ENCODE measurements at regions not wholly inside any gene's neighbourhood (a gene's known extent, or its start where the extent isn't known, plus 50 kb on each side); places are given as distances from the start of the nearest gene placed in this dataset.

DNA sequence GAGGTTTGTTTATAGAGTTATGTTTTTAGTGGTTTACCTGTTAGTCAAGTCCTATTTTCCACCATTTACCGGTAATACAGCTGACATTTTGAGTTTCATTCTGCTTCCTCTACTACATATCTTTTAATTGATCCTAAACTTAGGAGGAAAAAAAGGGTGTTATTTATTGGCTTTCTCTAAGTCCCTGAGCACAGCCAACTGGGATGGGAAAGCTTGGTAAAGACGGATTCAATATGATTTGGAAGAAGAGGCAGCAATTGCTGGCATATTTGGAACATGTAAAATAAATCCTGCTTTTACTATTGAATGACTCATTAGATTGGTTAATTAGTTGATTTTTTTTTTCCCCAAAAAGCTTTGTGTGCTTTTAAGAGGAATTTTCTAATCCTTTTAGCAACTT is 475.7 kb downstream of the PRKD1 start:
- ATAC-seq: no peak
- peaks cover 51% of the 10 kb centered on the region for H3K27me3 Mint-ChIP-seq (ENCODE audit: low read depth)
- ChIA-PET POLR2A (no interaction called here), CTCF (no interaction called here)
- DNase-seq (ENCODE audit: low spot score): no peak
- H3K4me3 Mint-ChIP-seq: no peak overlapping the region
- TF ChIP-seq, protein P1, sequence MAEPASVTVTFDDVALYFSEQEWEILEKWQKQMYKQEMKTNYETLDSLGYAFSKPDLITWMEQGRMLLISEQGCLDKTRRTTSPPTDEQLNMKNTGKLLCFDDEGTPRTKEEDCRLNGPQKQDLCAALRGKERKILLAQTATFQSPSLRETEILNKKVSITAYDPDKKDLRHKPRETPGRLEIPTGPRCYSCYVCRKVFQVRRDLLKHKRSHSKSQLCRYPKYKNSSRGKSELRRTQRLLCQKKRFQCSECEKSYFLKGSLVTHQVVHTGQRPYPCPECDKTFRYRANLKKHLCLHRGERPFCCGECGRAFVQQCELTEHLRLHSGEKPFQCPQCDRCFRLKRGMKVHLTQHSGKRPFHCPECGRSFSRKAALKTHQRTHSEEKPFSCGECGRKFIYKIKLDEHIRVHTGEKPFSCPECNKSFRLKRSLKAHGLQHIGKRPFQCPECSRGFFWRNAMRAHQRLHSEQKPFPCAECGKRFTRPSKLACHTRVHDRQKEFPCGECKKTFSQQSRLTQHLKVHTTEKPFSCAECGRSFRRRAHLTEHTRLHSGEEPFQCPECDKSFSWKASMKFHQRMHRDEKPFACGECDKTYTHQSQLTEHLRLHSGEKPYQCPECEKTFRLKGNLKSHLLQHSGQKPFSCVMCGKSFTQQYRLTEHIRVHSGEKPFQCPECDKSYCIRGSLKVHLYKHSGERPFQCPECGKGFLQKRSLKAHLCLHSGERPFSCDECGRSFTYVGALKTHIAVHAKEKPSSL (CRISPR knock-in tag; conservative IDR thresholded peaks at IDR 0.05): no peak
- no peak for TF ChIP-seq CREB1 (CRISPR knock-in tag; IDR thresholded peaks at IDR 0.05)
- TF ChIP-seq, protein P2, sequence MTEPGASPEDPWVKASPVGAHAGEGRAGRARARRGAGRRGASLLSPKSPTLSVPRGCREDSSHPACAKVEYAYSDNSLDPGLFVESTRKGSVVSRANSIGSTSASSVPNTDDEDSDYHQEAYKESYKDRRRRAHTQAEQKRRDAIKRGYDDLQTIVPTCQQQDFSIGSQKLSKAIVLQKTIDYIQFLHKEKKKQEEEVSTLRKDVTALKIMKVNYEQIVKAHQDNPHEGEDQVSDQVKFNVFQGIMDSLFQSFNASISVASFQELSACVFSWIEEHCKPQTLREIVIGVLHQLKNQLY (CRISPR knock-in tag; IDR thresholded peaks at IDR 0.05): no peak
- TF ChIP-seq, protein P3, sequence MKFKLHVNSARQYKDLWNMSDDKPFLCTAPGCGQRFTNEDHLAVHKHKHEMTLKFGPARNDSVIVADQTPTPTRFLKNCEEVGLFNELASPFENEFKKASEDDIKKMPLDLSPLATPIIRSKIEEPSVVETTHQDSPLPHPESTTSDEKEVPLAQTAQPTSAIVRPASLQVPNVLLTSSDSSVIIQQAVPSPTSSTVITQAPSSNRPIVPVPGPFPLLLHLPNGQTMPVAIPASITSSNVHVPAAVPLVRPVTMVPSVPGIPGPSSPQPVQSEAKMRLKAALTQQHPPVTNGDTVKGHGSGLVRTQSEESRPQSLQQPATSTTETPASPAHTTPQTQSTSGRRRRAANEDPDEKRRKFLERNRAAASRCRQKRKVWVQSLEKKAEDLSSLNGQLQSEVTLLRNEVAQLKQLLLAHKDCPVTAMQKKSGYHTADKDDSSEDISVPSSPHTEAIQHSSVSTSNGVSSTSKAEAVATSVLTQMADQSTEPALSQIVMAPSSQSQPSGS (CRISPR knock-in tag; IDR thresholded peaks at IDR 0.05; ENCODE audit: borderline replicate concordance, low read depth): no peak
- TF ChIP-seq, protein P4, sequence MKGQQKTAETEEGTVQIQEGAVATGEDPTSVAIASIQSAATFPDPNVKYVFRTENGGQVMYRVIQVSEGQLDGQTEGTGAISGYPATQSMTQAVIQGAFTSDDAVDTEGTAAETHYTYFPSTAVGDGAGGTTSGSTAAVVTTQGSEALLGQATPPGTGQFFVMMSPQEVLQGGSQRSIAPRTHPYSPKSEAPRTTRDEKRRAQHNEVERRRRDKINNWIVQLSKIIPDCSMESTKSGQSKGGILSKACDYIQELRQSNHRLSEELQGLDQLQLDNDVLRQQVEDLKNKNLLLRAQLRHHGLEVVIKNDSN (CRISPR knock-in tag; IDR thresholded peaks at IDR 0.05): no peak
- TF ChIP-seq, protein P5, sequence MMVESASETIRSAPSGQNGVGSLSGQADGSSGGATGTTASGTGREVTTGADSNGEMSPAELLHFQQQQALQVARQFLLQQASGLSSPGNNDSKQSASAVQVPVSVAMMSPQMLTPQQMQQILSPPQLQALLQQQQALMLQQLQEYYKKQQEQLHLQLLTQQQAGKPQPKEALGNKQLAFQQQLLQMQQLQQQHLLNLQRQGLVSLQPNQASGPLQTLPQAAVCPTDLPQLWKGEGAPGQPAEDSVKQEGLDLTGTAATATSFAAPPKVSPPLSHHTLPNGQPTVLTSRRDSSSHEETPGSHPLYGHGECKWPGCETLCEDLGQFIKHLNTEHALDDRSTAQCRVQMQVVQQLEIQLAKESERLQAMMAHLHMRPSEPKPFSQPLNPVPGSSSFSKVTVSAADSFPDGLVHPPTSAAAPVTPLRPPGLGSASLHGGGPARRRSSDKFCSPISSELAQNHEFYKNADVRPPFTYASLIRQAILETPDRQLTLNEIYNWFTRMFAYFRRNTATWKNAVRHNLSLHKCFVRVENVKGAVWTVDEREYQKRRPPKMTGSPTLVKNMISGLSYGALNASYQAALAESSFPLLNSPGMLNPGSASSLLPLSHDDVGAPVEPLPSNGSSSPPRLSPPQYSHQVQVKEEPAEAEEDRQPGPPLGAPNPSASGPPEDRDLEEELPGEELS (CRISPR knock-in tag; IDR thresholded peaks at IDR 0.05): no peak
- TF ChIP-seq, protein P6, sequence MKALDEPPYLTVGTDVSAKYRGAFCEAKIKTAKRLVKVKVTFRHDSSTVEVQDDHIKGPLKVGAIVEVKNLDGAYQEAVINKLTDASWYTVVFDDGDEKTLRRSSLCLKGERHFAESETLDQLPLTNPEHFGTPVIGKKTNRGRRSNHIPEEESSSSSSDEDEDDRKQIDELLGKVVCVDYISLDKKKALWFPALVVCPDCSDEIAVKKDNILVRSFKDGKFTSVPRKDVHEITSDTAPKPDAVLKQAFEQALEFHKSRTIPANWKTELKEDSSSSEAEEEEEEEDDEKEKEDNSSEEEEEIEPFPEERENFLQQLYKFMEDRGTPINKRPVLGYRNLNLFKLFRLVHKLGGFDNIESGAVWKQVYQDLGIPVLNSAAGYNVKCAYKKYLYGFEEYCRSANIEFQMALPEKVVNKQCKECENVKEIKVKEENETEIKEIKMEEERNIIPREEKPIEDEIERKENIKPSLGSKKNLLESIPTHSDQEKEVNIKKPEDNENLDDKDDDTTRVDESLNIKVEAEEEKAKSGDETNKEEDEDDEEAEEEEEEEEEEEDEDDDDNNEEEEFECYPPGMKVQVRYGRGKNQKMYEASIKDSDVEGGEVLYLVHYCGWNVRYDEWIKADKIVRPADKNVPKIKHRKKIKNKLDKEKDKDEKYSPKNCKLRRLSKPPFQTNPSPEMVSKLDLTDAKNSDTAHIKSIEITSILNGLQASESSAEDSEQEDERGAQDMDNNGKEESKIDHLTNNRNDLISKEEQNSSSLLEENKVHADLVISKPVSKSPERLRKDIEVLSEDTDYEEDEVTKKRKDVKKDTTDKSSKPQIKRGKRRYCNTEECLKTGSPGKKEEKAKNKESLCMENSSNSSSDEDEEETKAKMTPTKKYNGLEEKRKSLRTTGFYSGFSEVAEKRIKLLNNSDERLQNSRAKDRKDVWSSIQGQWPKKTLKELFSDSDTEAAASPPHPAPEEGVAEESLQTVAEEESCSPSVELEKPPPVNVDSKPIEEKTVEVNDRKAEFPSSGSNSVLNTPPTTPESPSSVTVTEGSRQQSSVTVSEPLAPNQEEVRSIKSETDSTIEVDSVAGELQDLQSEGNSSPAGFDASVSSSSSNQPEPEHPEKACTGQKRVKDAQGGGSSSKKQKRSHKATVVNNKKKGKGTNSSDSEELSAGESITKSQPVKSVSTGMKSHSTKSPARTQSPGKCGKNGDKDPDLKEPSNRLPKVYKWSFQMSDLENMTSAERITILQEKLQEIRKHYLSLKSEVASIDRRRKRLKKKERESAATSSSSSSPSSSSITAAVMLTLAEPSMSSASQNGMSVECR (CRISPR knock-in tag; IDR thresholded peaks at IDR 0.05; ENCODE audit: borderline replicate concordance): no peak
- TF ChIP-seq, protein P7, sequence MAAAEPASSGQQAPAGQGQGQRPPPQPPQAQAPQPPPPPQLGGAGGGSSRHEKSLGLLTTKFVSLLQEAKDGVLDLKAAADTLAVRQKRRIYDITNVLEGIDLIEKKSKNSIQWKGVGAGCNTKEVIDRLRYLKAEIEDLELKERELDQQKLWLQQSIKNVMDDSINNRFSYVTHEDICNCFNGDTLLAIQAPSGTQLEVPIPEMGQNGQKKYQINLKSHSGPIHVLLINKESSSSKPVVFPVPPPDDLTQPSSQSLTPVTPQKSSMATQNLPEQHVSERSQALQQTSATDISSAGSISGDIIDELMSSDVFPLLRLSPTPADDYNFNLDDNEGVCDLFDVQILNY (CRISPR knock-in tag; IDR thresholded peaks at IDR 0.05): no peak
- no peaks in the 10 kb centered on the region for H3K9me3 Mint-ChIP-seq
- H3K27ac Mint-ChIP-seq: no peak overlapping the region
- no peaks in the 10 kb centered on the region for H3K36me3 Mint-ChIP-seq
- H3K4me1 Mint-ChIP-seq: no peaks in the 10 kb centered on the region

DNA sequence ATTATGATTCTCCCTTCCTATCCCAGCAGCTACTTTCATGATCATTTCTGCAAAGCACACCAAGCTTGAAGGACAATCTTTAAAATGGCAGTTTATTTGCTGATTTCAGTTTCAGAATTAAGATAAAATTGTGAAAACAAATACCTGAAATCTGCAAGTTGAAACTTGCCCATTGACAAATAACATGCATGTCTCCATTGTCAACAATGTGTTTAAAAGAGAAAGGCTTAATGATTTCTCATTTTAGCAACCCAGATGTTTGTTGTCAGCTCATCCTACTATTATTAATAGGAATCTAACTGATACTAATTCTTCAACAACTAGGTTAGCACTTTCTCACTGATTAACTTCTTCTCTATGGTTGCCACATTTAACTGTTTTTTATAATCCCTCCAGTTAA is 474.6 kb downstream of the PRKD1 start:
- ATAC-seq: no peak
- H3K4me1 Mint-ChIP-seq: no peaks in the 10 kb centered on the region
- ChIA-PET POLR2A (no interaction called here), CTCF (no interaction called here)
- peaks cover 54% of the 10 kb centered on the region for H3K27me3 Mint-ChIP-seq (ENCODE audit: low read depth)
- H3K27ac Mint-ChIP-seq: no peak overlapping the region
- H3K9me3 Mint-ChIP-seq: no peaks in the 10 kb centered on the region
- DNase-seq (ENCODE audit: low spot score): no peak
- H3K36me3 Mint-ChIP-seq: no peaks in the 10 kb centered on the region
- no peak overlapping the region for H3K4me3 Mint-ChIP-seq
- TF ChIP-seq SOX15 (CRISPR knock-in tag; IDR thresholded peaks at IDR 0.05): no peak
- no peak for TF ChIP-seq SMAD3 (CRISPR knock-in tag; IDR thresholded peaks at IDR 0.05; ENCODE audit: borderline replicate concordance)
- no peak for TF ChIP-seq ETV6 (CRISPR knock-in tag; IDR thresholded peaks at IDR 0.05)
- TF ChIP-seq SP1 (CRISPR knock-in tag; conservative IDR thresholded peaks at IDR 0.05): no peak
- no peak for TF ChIP-seq CREM (CRISPR knock-in tag; IDR thresholded peaks at IDR 0.05)
- no peak for TF ChIP-seq TCF7 (CRISPR knock-in tag; IDR thresholded peaks at IDR 0.05; ENCODE audit: low read depth)
- TF ChIP-seq ZNF423 (CRISPR knock-in tag; IDR thresholded peaks at IDR 0.05): no peak
- no peak for TF ChIP-seq NFYB (CRISPR knock-in tag; conservative IDR thresholded peaks at IDR 0.05; ENCODE audit: low read depth)
- TF ChIP-seq, protein P8, sequence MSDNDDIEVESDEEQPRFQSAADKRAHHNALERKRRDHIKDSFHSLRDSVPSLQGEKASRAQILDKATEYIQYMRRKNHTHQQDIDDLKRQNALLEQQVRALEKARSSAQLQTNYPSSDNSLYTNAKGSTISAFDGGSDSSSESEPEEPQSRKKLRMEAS (CRISPR knock-in tag; IDR thresholded peaks at IDR 0.05): no peak
- TF ChIP-seq, protein P9, sequence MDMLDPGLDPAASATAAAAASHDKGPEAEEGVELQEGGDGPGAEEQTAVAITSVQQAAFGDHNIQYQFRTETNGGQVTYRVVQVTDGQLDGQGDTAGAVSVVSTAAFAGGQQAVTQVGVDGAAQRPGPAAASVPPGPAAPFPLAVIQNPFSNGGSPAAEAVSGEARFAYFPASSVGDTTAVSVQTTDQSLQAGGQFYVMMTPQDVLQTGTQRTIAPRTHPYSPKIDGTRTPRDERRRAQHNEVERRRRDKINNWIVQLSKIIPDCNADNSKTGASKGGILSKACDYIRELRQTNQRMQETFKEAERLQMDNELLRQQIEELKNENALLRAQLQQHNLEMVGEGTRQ (CRISPR knock-in tag; IDR thresholded peaks at IDR 0.05): no peak
- no peak for TF ChIP-seq NFATC4 (CRISPR knock-in tag; IDR thresholded peaks at IDR 0.05)
- TF ChIP-seq, protein P10, sequence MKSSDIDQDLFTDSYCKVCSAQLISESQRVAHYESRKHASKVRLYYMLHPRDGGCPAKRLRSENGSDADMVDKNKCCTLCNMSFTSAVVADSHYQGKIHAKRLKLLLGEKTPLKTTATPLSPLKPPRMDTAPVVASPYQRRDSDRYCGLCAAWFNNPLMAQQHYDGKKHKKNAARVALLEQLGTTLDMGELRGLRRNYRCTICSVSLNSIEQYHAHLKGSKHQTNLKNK (CRISPR knock-in tag; IDR thresholded peaks at IDR 0.05): no peak

Data from WTC11 (cell line).